ENCODE measurements at regions not wholly inside any gene's neighbourhood (a gene's known extent, or its start where the extent isn't known, plus 50 kb on each side); places are given as distances from the start of the nearest gene placed in this dataset.

- no peak for DNase-seq (ENCODE audit: low read depth)
- peak; percentile 54 for TF ChIP-seq CTCF (conservative IDR thresholded peaks at IDR 0.05; ENCODE audit: low read depth, low read length)
- H3K4me3 ChIP-seq (ENCODE audit: low read length): no peak overlapping the region
Observed at GRCh38 chr7:142420554-142421362, 162.9 kb upstream of the PRSS58 start.

- TF ChIP-seq CTCF (conservative IDR thresholded peaks at IDR 0.05; ENCODE audit: low read depth, low read length): no peak
- no peak overlapping the region for H3K4me3 ChIP-seq (ENCODE audit: low read length)
Observed at GRCh38 chr7:142418326-142418725, 160.5 kb upstream of the PRSS58 start.

GRCh38 chr7:142414915-142415314 lies 157.1 kb upstream of the PRSS58 start:
- no peak for TF ChIP-seq CTCF (conservative IDR thresholded peaks at IDR 0.05; ENCODE audit: low read depth, low read length)
- no peak for DNase-seq (ENCODE audit: low read depth)
- H3K4me3 ChIP-seq (ENCODE audit: low read length): no peak overlapping the region

More at GRCh38 chr7:142418326-142418725, 160.5 kb upstream of the PRSS58 start:
- DNase-seq (ENCODE audit: low read depth): no peak

- no peak for DNase-seq (ENCODE audit: low read depth)
- no peak for TF ChIP-seq CTCF (conservative IDR thresholded peaks at IDR 0.05; ENCODE audit: low read depth, low read length)
- no peak overlapping the region for H3K4me3 ChIP-seq (ENCODE audit: low read length)
Observed at GRCh38 chr7:142414135-142414534, 156.3 kb upstream of the PRSS58 start.

GRCh38 chr7:142413280-142414000 lies 155.6 kb upstream of the PRSS58 start:
- DNase-seq (ENCODE audit: low read depth): no peak

GRCh38 chr7:142412551-142413193 lies 154.8 kb upstream of the PRSS58 start:
- TF ChIP-seq CTCF (conservative IDR thresholded peaks at IDR 0.05; ENCODE audit: low read depth, low read length): peak; percentile 85
- DNase-seq (ENCODE audit: low read depth): peak; percentile 16
- H3K4me3 ChIP-seq (ENCODE audit: low read length): no peak overlapping the region

More at GRCh38 chr7:142413280-142414000, 155.6 kb upstream of the PRSS58 start:
- no peak overlapping the region for H3K4me3 ChIP-seq (ENCODE audit: low read length)
- TF ChIP-seq CTCF (conservative IDR thresholded peaks at IDR 0.05; ENCODE audit: low read depth, low read length): no peak
